ENCODE measurements at regions not wholly inside any gene's neighbourhood (a gene's known extent, or its start where the extent isn't known, plus 50 kb on each side); places are given as distances from the start of the nearest gene placed in this dataset.

DNA sequence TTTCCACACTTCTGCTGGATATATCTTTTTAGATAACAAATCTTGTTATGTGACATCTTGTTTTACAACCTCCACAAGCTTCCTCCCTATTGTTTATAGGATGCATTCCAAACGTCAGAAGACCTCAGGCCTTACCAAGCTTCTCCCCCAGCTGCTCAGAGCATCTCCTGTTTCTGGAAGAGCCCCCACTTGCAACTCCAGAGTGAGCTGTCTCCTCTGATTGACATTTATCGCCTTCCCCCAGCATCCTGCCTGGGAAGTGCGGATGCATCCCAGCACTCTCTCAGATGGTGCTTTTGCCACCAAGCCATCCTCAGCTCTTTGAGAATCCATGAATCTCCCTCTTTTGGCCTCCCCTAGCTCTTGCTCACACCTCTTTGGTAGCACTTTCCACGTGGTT, 123.5 kb downstream of the LRRC70 start:
- ChIA-PET CTCF (no interaction called here), POLR2A (no interaction called here)
- no peaks in the 10 kb centered on the region for H3K9me3 ChIP-seq (ENCODE audit: low read length)
- Mint-ChIP-seq H3K27ac (no peak overlapping the region), H3K9me3 (peaks cover 0 to 3% (median 0%) of the 10 kb centered on the region in 5 donors), H3K36me3 (peaks cover 0 to 3% (median 0%) of the 10 kb centered on the region in 3 donors), H3K27me3 (peaks cover 11 to 14% of the 10 kb centered on the region in 2 donors), H3K4me3 (no peak overlapping the region), H3K4me1 (no peaks in the 10 kb centered on the region)
- H3K4me3 ChIP-seq (ENCODE audit: low read length) = no peak overlapping the region
- no peak overlapping the region for H3K27ac ChIP-seq (ENCODE audit: low read depth, low read length)
- no peaks in the 10 kb centered on the region for H3K36me3 ChIP-seq (ENCODE audit: insufficient read depth, low read length)
- no peaks in the 10 kb centered on the region for H3K4me1 ChIP-seq (ENCODE audit: insufficient read depth, low read length)
- DNase-seq = no peak
- H3K27me3 ChIP-seq (ENCODE audit: insufficient read depth, low read length, poor library complexity, severe bottlenecking) = no peaks in the 10 kb centered on the region

DNA sequence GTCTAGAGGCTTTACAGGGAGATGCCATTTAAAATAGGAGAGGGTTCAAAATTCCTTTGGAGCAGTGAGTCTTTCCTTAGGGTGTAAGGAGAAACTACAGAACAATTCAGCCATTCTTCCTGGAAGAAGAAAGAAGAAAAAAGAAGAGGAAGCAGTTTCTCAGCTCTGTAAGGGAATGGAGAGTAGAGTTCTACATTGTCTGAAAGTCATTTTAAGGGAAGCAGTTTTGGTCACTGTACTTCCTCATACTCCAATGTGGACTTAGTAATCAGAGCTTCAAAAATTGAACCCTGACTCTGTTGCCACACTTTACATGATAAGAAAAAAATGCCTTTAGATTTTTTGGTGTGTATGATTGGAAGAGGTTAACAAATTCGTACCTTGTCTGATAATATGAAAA, 122.4 kb downstream of the LRRC70 start:
- peaks cover 11 to 17% of the 10 kb centered on the region in 2 donors for H3K27me3 Mint-ChIP-seq
- Histone ChIP-seq H3K9me3 (ENCODE audit: low read length) (no peaks in the 10 kb centered on the region), H3K27ac (ENCODE audit: low read depth, low read length) (no peak overlapping the region), H3K36me3 (ENCODE audit: insufficient read depth, low read length) (no peaks in the 10 kb centered on the region), H3K27me3 (ENCODE audit: insufficient read depth, low read length, poor library complexity, severe bottlenecking) (no peaks in the 10 kb centered on the region), H3K4me3 (ENCODE audit: low read length) (no peak overlapping the region), H3K4me1 (ENCODE audit: insufficient read depth, low read length) (no peaks in the 10 kb centered on the region)
- H3K9me3 Mint-ChIP-seq = peaks cover 0 to 3% (median 0%) of the 10 kb centered on the region in 5 donors
- ChIA-PET POLR2A (no interaction called here), CTCF (no interaction called here)
- H3K36me3 Mint-ChIP-seq = peaks cover 0 to 3% (median 0%) of the 10 kb centered on the region in 3 donors
- H3K4me3 Mint-ChIP-seq = no peak overlapping the region
- H3K4me1 Mint-ChIP-seq = no peaks in the 10 kb centered on the region
- no peak for DNase-seq
- no peak overlapping the region for H3K27ac Mint-ChIP-seq

DNA sequence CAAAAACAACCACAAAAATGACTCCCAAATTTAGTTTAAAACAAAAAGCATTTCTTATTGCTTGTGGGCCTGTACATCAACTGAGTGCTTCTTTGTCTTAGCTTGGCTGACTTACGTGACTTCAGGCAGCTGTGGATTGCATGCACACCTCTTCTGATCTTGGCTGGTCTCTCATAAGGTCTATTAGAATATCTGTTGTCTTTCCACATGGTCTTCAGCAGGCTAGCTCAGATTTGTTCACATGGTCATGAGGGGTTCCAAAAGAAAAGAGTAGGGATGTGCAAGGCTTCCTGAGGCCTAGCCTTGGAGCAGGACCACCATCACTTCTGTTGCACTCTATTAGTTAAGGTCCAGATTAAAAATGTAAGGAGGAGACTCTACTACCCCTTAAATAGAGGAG, 120.1 kb downstream of the LRRC70 start:
- POLR2A ChIA-PET = no interaction called here
- DNase-seq = no peak
- CTCF ChIA-PET = interaction anchor here (1.0 kb wide), 1 partner anchor 10 kb away, joined by 3 read pairs; no protein-coding TSS in a partner anchor
- Histone ChIP-seq H3K27me3 (ENCODE audit: insufficient read depth, low read length, poor library complexity, severe bottlenecking) (no peaks in the 10 kb centered on the region), H3K4me3 (ENCODE audit: low read length) (no peak overlapping the region), H3K36me3 (ENCODE audit: insufficient read depth, low read length) (no peaks in the 10 kb centered on the region), H3K9me3 (ENCODE audit: low read length) (no peaks in the 10 kb centered on the region), H3K27ac (ENCODE audit: low read depth, low read length) (no peak overlapping the region), H3K4me1 (ENCODE audit: insufficient read depth, low read length) (no peaks in the 10 kb centered on the region)
- no peak overlapping the region for H3K27ac Mint-ChIP-seq
- H3K4me3 Mint-ChIP-seq = no peak overlapping the region
- H3K9me3 Mint-ChIP-seq = no peaks in the 10 kb centered on the region
- H3K4me1 Mint-ChIP-seq = no peaks in the 10 kb centered on the region
- peaks cover 4 to 20% of the 10 kb centered on the region in 2 donors for H3K27me3 Mint-ChIP-seq
- peaks cover 0 to 3% (median 0%) of the 10 kb centered on the region in 3 donors for H3K36me3 Mint-ChIP-seq

DNA sequence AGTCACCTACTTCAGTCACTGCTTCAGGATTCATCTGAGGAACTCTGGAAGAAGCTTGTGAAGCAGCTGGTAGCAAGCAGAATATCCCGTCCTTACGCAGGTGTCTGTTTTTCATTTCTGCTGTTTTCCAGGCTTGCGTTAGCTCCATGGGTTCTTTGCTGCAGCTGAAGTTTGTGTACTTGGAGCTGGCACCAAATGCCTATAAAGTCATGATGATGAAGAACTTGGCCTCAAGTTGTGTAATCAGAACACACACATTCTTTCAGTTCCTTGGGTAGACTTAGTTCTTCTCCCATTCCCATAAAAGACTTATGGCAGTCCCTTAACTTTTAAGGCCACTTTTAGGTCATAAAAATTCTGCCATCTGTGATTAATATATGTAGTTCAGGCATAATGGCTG, 116.7 kb downstream of the LRRC70 start:
- ChIA-PET POLR2A (no interaction called here), CTCF (no interaction called here)
- no peak overlapping the region for H3K4me3 Mint-ChIP-seq
- no peak for DNase-seq
- H3K36me3 Mint-ChIP-seq = peaks cover 0 to 3% (median 0%) of the 10 kb centered on the region in 3 donors
- H3K9me3 Mint-ChIP-seq = no peaks in the 10 kb centered on the region
- no peaks in the 10 kb centered on the region for H3K4me1 ChIP-seq (ENCODE audit: insufficient read depth, low read length)
- H3K4me1 Mint-ChIP-seq = peaks cover 0 to 2% (median 2%) of the 10 kb centered on the region in 3 donors
- no peaks in the 10 kb centered on the region for H3K36me3 ChIP-seq (ENCODE audit: insufficient read depth, low read length)
- no peaks in the 10 kb centered on the region for H3K27me3 ChIP-seq (ENCODE audit: insufficient read depth, low read length, poor library complexity, severe bottlenecking)
- no peak overlapping the region for H3K27ac ChIP-seq (ENCODE audit: low read depth, low read length)
- H3K4me3 ChIP-seq (ENCODE audit: low read length) = no peak overlapping the region
- no peak overlapping the region for H3K27ac Mint-ChIP-seq
- H3K9me3 ChIP-seq (ENCODE audit: low read length) = no peaks in the 10 kb centered on the region
- H3K27me3 Mint-ChIP-seq = peaks cover 1 to 6% of the 10 kb centered on the region in 2 donors

DNA sequence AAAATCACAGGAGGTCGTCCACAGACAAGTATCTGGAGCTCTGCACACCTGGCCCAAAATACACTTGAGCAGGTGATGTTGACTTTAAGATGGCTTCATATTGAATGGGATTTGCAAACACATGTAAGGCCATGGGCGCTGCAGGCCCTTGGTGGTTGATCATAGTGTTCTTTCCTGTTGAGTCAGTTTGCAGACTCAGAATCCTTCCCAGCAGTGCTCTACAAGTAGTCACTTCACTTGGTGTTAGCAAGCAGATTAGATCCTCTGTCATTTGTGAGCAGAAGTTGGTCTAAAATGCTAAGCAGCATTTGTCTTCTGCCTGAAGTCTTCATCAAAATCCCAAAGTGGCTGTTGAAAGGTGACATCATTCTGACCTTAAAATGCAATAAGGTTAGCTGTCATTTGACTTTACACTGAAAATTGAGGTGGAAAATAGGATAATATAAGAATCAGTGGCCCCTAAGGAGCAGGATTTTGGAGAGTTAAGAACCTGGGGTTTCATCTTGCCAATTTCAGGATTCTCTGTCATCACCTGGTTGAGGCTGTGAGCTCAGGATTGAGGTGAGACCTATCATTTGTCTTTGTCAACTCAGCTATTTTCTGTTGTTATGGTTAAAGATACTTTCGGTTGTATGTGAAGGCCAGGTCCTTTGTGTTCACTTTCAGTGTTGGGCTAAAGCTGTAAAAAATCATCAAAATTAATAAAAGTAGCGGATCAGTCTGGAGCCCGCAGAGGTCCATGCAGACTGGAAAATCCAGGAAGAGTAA, 114.5 kb downstream of the LRRC70 start:
- no peaks in the 10 kb centered on the region for H3K36me3 ChIP-seq (ENCODE audit: insufficient read depth, low read length)
- Mint-ChIP-seq H3K27ac (no peak overlapping the region), H3K4me1 (peaks cover 6 to 10% (median 6%) of the 10 kb centered on the region in 3 donors), H3K27me3 (peaks cover 2 to 6% of the 10 kb centered on the region in 2 donors), H3K36me3 (no peaks in the 10 kb centered on the region), H3K4me3 (no peak overlapping the region), H3K9me3 (no peaks in the 10 kb centered on the region)
- H3K27me3 ChIP-seq (ENCODE audit: insufficient read depth, low read length, poor library complexity, severe bottlenecking) = no peaks in the 10 kb centered on the region
- ChIA-PET CTCF (no interaction called here), POLR2A (no interaction called here)
- H3K4me1 ChIP-seq (ENCODE audit: insufficient read depth, low read length) = no peaks in the 10 kb centered on the region
- H3K27ac ChIP-seq (ENCODE audit: low read depth, low read length) = no peak overlapping the region
- no peak for DNase-seq
- no peaks in the 10 kb centered on the region for H3K9me3 ChIP-seq (ENCODE audit: low read length)
- no peak overlapping the region for H3K4me3 ChIP-seq (ENCODE audit: low read length)

DNA sequence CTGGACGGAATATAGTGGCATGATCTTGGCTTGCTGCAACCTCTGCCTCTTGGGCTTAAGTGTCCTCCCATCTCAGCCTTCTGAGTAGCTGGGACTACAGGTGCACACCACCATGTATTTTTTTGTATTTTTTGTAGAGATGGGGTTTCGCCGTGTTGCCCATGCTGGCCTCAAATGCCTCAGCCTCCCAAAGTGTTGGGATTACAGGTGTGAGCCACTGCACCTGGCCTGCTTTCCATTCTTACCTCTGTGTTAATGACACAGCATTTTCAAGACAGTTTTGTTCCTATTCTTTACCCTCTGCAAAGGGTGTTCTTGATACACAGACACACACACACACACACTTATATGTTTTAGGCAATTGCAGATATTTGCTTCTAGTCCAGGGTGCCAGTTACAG, 113.3 kb downstream of the LRRC70 start:
- Histone ChIP-seq H3K4me1 (ENCODE audit: insufficient read depth, low read length) (no peaks in the 10 kb centered on the region), H3K27me3 (ENCODE audit: insufficient read depth, low read length, poor library complexity, severe bottlenecking) (no peaks in the 10 kb centered on the region), H3K4me3 (ENCODE audit: low read length) (no peak overlapping the region), H3K36me3 (ENCODE audit: insufficient read depth, low read length) (no peaks in the 10 kb centered on the region), H3K27ac (ENCODE audit: low read depth, low read length) (no peak overlapping the region), H3K9me3 (ENCODE audit: low read length) (no peaks in the 10 kb centered on the region)
- Mint-ChIP-seq H3K27ac (no peak overlapping the region), H3K4me3 (no peak overlapping the region), H3K9me3 (no peaks in the 10 kb centered on the region), H3K36me3 (no peaks in the 10 kb centered on the region), H3K4me1 (peaks cover 6 to 10% (median 6%) of the 10 kb centered on the region in 3 donors), H3K27me3 (peaks cover 2 to 6% of the 10 kb centered on the region in 2 donors)
- ChIA-PET POLR2A (no interaction called here), CTCF (no interaction called here)
- no peak for DNase-seq

DNA sequence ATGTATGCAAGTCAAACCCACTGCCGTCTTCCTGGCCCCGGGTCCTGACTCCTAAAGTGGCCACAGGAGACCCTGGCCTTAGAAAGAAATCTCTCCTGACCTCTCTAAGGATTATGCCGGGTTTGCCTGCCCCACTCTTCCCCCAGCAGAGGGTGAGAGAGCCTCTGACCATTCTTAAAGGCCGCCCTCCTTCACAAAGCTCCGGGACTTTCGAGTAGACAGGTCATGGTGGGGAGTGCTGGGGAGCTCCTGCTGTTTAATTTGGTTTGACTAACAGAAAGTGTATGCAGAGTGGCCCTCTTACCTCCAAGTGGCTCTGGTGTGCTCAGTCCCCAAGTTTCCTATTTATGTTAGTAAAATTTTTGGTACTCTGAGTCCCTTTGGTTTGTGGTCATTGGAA, 111.8 kb downstream of the LRRC70 start:
- Mint-ChIP-seq H3K4me3 (no peak overlapping the region), H3K36me3 (no peaks in the 10 kb centered on the region), H3K9me3 (no peaks in the 10 kb centered on the region), H3K27ac (peak overlapping the region in 1 of 8 donors; percentile 35), H3K4me1 (peaks cover 6 to 10% (median 6%) of the 10 kb centered on the region in 3 donors), H3K27me3 (peaks cover 2% of the 10 kb centered on the region in 2 donors)
- Histone ChIP-seq H3K36me3 (ENCODE audit: insufficient read depth, low read length) (no peaks in the 10 kb centered on the region), H3K9me3 (ENCODE audit: low read length) (no peaks in the 10 kb centered on the region), H3K27me3 (ENCODE audit: insufficient read depth, low read length, poor library complexity, severe bottlenecking) (no peaks in the 10 kb centered on the region), H3K4me3 (ENCODE audit: low read length) (no peak overlapping the region), H3K27ac (ENCODE audit: low read depth, low read length) (no peak overlapping the region), H3K4me1 (ENCODE audit: insufficient read depth, low read length) (no peaks in the 10 kb centered on the region)
- ChIA-PET POLR2A (no interaction called here), CTCF (no interaction called here)
- no peak for DNase-seq

DNA sequence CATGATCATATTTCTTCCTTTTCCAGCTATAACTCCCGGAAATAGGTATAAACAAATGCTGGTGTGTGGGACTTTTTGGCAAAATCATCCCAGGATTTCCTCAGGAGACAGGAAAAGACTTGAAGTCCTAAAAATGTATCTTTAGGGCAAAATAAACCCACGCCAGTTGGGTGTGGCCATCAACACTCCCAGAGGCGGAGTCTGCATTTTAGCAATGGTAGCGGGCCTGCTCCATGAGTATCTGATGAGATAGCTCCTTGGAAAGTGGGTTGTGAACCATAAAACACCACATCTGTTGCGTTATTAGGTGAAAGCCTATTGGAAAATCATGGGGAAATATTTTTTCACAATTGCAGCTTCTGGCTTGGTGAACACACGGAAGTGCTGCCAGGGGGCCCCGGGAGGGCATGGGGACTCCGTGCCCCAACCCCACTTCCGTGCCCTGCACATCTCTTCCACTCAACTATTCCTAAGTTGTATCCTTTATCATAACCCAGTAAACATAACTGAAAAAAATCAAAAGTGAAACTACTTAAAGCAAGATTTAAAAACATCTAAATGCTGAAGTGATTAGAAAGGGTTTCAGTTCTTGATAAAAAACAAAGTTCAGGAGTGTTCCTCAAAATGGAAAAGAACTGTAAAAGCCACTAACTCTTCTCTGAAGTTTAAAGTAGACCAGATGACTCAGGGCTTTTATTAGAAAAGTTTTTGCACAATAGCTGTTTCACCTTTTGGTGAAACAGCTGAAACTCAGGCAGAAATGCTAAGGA, 111.2 kb downstream of the LRRC70 start:
- no peaks in the 10 kb centered on the region for H3K36me3 Mint-ChIP-seq
- Histone ChIP-seq H3K27ac (ENCODE audit: low read depth, low read length) (no peak overlapping the region), H3K4me3 (ENCODE audit: low read length) (no peak overlapping the region), H3K9me3 (ENCODE audit: low read length) (no peaks in the 10 kb centered on the region), H3K27me3 (ENCODE audit: insufficient read depth, low read length, poor library complexity, severe bottlenecking) (no peaks in the 10 kb centered on the region), H3K4me1 (ENCODE audit: insufficient read depth, low read length) (no peaks in the 10 kb centered on the region), H3K36me3 (ENCODE audit: insufficient read depth, low read length) (no peaks in the 10 kb centered on the region)
- H3K4me1 Mint-ChIP-seq = peaks cover 6 to 10% (median 6%) of the 10 kb centered on the region in 3 donors
- CTCF ChIA-PET = interaction anchor here (1.2 kb wide), 1 partner anchor 10 kb away, joined by 3 read pairs; no protein-coding TSS in a partner anchor
- peak overlapping the region in 1 of 7 donors; percentile 42 for H3K4me3 Mint-ChIP-seq
- POLR2A ChIA-PET = no interaction called here
- H3K27ac Mint-ChIP-seq = peak overlapping the region in 2 of 8 donors; percentile 20 to 32
- no peak for DNase-seq
- H3K9me3 Mint-ChIP-seq = no peaks in the 10 kb centered on the region
- H3K27me3 Mint-ChIP-seq = peaks cover 2 to 6% of the 10 kb centered on the region in 2 donors

Data from CD8-positive, alpha-beta memory T cell (primary cell).